HCT116 (cell line): ENCODE measurements at regions not wholly inside any gene's neighbourhood (a gene's known extent, or its start where the extent isn't known, plus 50 kb on each side); places are given as distances from the start of the nearest gene placed in this dataset.

Source experiments
- CBX3 ChIP-seq: IDR thresholded peaks from 2 replicates; pipeline ENCODE4 v1.6.1; 2012; ENCODE audit warnings: low read depth
- CEBPB ChIP-seq: IDR thresholded peaks from 2 replicates; pipeline ENCODE4 v1.6.1; 2012; ENCODE audit warnings: low read depth
- ELF1 ChIP-seq: IDR thresholded peaks from 2 replicates; pipeline ENCODE4 v1.6.1; 2012; ENCODE audit warnings: low read depth, borderline replicate concordance
- EZH2 ChIP-seq: fragments of 200-600 bp; sonication (generic); IDR thresholded peaks from 2 replicates; pipeline ENCODE4 v1.6.1; 2017; ENCODE audit warnings: antibody characterized with exemption, mixed run types
- EZH2phosphoT487 ChIP-seq: fragments of 200-600 bp; IDR thresholded peaks from 2 replicates; pipeline ENCODE4 v1.6.1; 2018; ENCODE audit warnings: antibody characterized with exemption, borderline replicate concordance
- POLR2A ChIP-seq: IDR thresholded peaks from 2 replicates; pipeline ENCODE4 v1.7.0; 2011; ENCODE audit warnings: borderline replicate concordance; ENCODE audit not compliant: insufficient read depth, insufficient read length; ENCODE audit errors: extremely low read depth
- TF ChIP-seq, protein P1 (sequence below): IDR thresholded peaks from 2 replicates; pipeline ENCODE4 v1.6.1; 2012
- TF ChIP-seq, protein P2 (sequence below), 3 experiments: fragments of 200-600 bp in 1 of 3; sonication (generic) in 1 of 3; IDR thresholded peaks in 2 of 3; conservative IDR thresholded peaks in 1 of 3; 2 replicates each; pipeline ENCODE4 v1.5.1; 2012 to 2017; ENCODE audit warnings: low read depth in 2 of 3, low read length in 2 of 3, antibody characterized with exemption in 1 of 3, borderline replicate concordance in 1 of 3, control low read depth in 1 of 3, mild to moderate bottlenecking in 1 of 3, mixed read lengths in 1 of 3, mixed run types in 1 of 3, moderate library complexity in 1 of 3; ENCODE audit not compliant: insufficient read depth in 1 of 3

DNA sequence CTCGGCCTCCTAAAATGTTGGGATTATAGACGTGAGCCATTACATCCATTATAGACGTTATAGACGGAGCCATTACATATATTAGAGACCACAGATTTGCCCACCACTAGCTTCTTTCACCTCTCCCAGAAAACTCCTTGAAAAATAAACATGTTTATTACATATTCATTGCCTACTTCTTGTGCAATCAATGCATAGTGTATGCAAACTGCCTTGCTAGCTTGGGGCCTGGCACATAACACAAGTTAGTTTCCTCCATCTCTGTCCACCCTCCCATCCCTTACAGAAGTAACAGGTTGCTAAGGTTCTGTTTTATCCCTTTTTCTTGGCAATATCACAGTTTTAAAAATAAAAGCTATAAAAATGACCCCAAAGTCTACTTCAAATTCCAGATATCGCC lies 66.4 kb upstream of the KRR1 start:
- TF ChIP-seq, protein P1, sequence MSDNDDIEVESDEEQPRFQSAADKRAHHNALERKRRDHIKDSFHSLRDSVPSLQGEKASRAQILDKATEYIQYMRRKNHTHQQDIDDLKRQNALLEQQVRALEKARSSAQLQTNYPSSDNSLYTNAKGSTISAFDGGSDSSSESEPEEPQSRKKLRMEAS, result no peak
- TF ChIP-seq, protein P2, sequence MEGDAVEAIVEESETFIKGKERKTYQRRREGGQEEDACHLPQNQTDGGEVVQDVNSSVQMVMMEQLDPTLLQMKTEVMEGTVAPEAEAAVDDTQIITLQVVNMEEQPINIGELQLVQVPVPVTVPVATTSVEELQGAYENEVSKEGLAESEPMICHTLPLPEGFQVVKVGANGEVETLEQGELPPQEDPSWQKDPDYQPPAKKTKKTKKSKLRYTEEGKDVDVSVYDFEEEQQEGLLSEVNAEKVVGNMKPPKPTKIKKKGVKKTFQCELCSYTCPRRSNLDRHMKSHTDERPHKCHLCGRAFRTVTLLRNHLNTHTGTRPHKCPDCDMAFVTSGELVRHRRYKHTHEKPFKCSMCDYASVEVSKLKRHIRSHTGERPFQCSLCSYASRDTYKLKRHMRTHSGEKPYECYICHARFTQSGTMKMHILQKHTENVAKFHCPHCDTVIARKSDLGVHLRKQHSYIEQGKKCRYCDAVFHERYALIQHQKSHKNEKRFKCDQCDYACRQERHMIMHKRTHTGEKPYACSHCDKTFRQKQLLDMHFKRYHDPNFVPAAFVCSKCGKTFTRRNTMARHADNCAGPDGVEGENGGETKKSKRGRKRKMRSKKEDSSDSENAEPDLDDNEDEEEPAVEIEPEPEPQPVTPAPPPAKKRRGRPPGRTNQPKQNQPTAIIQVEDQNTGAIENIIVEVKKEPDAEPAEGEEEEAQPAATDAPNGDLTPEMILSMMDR (IDR thresholded peaks at IDR 0.05 in 2 of 3, conservative IDR thresholded peaks at IDR 0.05 in 1 of 3; ENCODE audit: borderline replicate concordance in 1 of 3, insufficient read depth in 1 of 3, low read depth in 2 of 3, low read length in 2 of 3), result no peak
- TF ChIP-seq POLR2A, result no peak
- no peak for TF ChIP-seq EZH2
- no peak for TF ChIP-seq ELF1
- TF ChIP-seq CEBPB, result no peak
- no peak for TF ChIP-seq EZH2phosphoT487
- no peak for TF ChIP-seq CBX3
